ENCODE measurements at regions not wholly inside any gene's neighbourhood (a gene's known extent, or its start where the extent isn't known, plus 50 kb on each side); places are given as distances from the start of the nearest gene placed in this dataset.

- intact Hi-C loops (cut with micrococcal nuclease) = no loop called here
- Mint-ChIP-seq H3K27ac (peak overlapping the region in 1 of 9 donors; percentile 54), H3K27me3 (no peaks in the 10 kb centered on the region), H3K9me3 (no peaks in the 10 kb centered on the region), H3K4me1 (peaks cover 0 to 73% (median 28%) of the 10 kb centered on the region in 7 donors), H3K4me3 (no peak overlapping the region), H3K36me3 (peaks cover 0 to 19% (median 0%) of the 10 kb centered on the region in 5 donors)
- Histone ChIP-seq H3K27me3 (ENCODE audit: control insufficient read depth in 2 of 2, insufficient read depth in 2 of 2, low read length in 2 of 2) (no peaks in the 10 kb centered on the region), H3K27ac (ENCODE audit: low read depth, low read length) (no peak overlapping the region), H3K4me3 (ENCODE audit: low read length) (no peak overlapping the region), H3K36me3 (ENCODE audit: control insufficient read depth in 2 of 3, insufficient read depth in 3 of 3, low read length in 3 of 3) (peaks cover 0 to 2% (median 0%) of the 10 kb centered on the region in 3 experiments), H3K4me1 (ENCODE audit: control insufficient read depth in 2 of 2, insufficient read depth in 2 of 2, low read length in 2 of 2) (peaks cover 0 to 3% of the 10 kb centered on the region in 2 donors), H3K9me3 (ENCODE audit: control insufficient read depth in 2 of 3, low read length in 3 of 3) (no peaks in the 10 kb centered on the region)
- ChIA-PET POLR2A (interaction anchor here (0.7 to 1.4 kb wide), 2 partner anchors 9 to 986 kb away, joined by 3 read pairs; no protein-coding TSS in a partner anchor), CTCF (no interaction called here)
- DNase-seq (no peak), ATAC-seq (no peak)
Measured at GRCh38 chrY:19577250-19577649, 167.3 kb downstream of the KDM5D start.

GRCh38 chrY:19574939-19575338, 169.6 kb downstream of the KDM5D start:
- no peak overlapping the region for H3K27ac ChIP-seq (ENCODE audit: low read depth, low read length)
- no peaks in the 10 kb centered on the region for H3K27me3 ChIP-seq (ENCODE audit: control insufficient read depth in 2 of 2, insufficient read depth in 2 of 2, low read length in 2 of 2)
- no peaks in the 10 kb centered on the region for H3K9me3 Mint-ChIP-seq
- H3K27ac Mint-ChIP-seq = no peak overlapping the region
- no peaks in the 10 kb centered on the region for H3K27me3 Mint-ChIP-seq
- no peak for ATAC-seq
- H3K4me3 Mint-ChIP-seq = no peak overlapping the region
- H3K4me1 Mint-ChIP-seq = peaks cover 0 to 75% (median 26%) of the 10 kb centered on the region in 7 donors
- no peaks in the 10 kb centered on the region for H3K9me3 ChIP-seq (ENCODE audit: control insufficient read depth in 2 of 3, low read length in 3 of 3)
- intact Hi-C loops (cut with micrococcal nuclease) = loop anchor here in 1 of 2 donors (1.0 kb wide), 1 partner anchor 8 kb away; no protein-coding TSS in a partner anchor
- peaks cover 0 to 21% (median 0%) of the 10 kb centered on the region in 5 donors for H3K36me3 Mint-ChIP-seq
- no peak overlapping the region for H3K4me3 ChIP-seq (ENCODE audit: low read length)
- ChIA-PET POLR2A (interaction anchor here (1.5 kb wide), 1 partner anchor 8 kb away, joined by 3 read pairs; no protein-coding TSS in a partner anchor), CTCF (no interaction called here)
- DNase-seq = no peak
- peaks cover 10 to 20% of the 10 kb centered on the region in 2 donors for H3K4me1 ChIP-seq (ENCODE audit: control insufficient read depth in 2 of 2, insufficient read depth in 2 of 2, low read length in 2 of 2)
- H3K36me3 ChIP-seq (ENCODE audit: control insufficient read depth in 2 of 3, insufficient read depth in 3 of 3, low read length in 3 of 3) = peaks cover 0 to 2% (median 0%) of the 10 kb centered on the region in 3 experiments

GRCh38 chrY:19573646-19574045, 170.9 kb downstream of the KDM5D start:
- no peaks in the 10 kb centered on the region for H3K27me3 ChIP-seq (ENCODE audit: control insufficient read depth in 2 of 2, insufficient read depth in 2 of 2, low read length in 2 of 2)
- intact Hi-C loops (cut with micrococcal nuclease) = no loop called here
- H3K36me3 Mint-ChIP-seq = peaks cover 0 to 18% (median 0%) of the 10 kb centered on the region in 5 donors
- peaks cover 14 to 25% of the 10 kb centered on the region in 2 donors for H3K4me1 ChIP-seq (ENCODE audit: control insufficient read depth in 2 of 2, insufficient read depth in 2 of 2, low read length in 2 of 2)
- no peaks in the 10 kb centered on the region for H3K9me3 Mint-ChIP-seq
- ChIA-PET POLR2A (no interaction called here), CTCF (no interaction called here)
- H3K9me3 ChIP-seq (ENCODE audit: control insufficient read depth in 2 of 3, low read length in 3 of 3) = no peaks in the 10 kb centered on the region
- no peak overlapping the region for H3K4me3 ChIP-seq (ENCODE audit: low read length)
- H3K4me3 Mint-ChIP-seq = no peak overlapping the region
- DNase-seq (no peak), ATAC-seq (no peak)
- H3K27me3 Mint-ChIP-seq = no peaks in the 10 kb centered on the region
- no peak overlapping the region for H3K27ac Mint-ChIP-seq
- H3K36me3 ChIP-seq (ENCODE audit: control insufficient read depth in 2 of 3, insufficient read depth in 3 of 3, low read length in 3 of 3) = peaks cover 0 to 2% (median 0%) of the 10 kb centered on the region in 3 experiments
- no peak overlapping the region for H3K27ac ChIP-seq (ENCODE audit: low read depth, low read length)
- peaks cover 0 to 73% (median 27%) of the 10 kb centered on the region in 7 donors for H3K4me1 Mint-ChIP-seq

GRCh38 chrY:19570999-19571398, 173.5 kb downstream of the KDM5D start:
- Mint-ChIP-seq H3K9me3 (no peaks in the 10 kb centered on the region), H3K27ac (peak overlapping the region in 3 of 9 donors; percentile 38 to 100 (median 72)), H3K36me3 (peaks cover 0 to 14% (median 0%) of the 10 kb centered on the region in 5 donors), H3K4me3 (peak overlapping the region in 5 of 10 donors; percentile 67 to 93 (median 72)), H3K4me1 (peaks cover 0 to 71% (median 28%) of the 10 kb centered on the region in 7 donors), H3K27me3 (no peaks in the 10 kb centered on the region)
- ChIA-PET POLR2A (interaction anchor here (1.6 kb wide), 1 partner anchor 8 kb away, joined by 6 read pairs; no protein-coding TSS in a partner anchor), CTCF (no interaction called here)
- Histone ChIP-seq H3K27ac (ENCODE audit: low read depth, low read length) (no peak overlapping the region), H3K4me1 (ENCODE audit: control insufficient read depth in 2 of 2, insufficient read depth in 2 of 2, low read length in 2 of 2) (peaks cover 14 to 25% of the 10 kb centered on the region in 2 donors), H3K9me3 (ENCODE audit: control insufficient read depth in 2 of 3, low read length in 3 of 3) (no peaks in the 10 kb centered on the region), H3K36me3 (ENCODE audit: control insufficient read depth in 2 of 3, insufficient read depth in 3 of 3, low read length in 3 of 3) (no peaks in the 10 kb centered on the region), H3K27me3 (ENCODE audit: control insufficient read depth in 2 of 2, insufficient read depth in 2 of 2, low read length in 2 of 2) (no peaks in the 10 kb centered on the region), H3K4me3 (ENCODE audit: low read length) (peak overlapping the region; percentile 23)
- no peak for ATAC-seq
- DNase-seq = no peak
- intact Hi-C loops (cut with micrococcal nuclease) = no loop called here

- H3K4me3 Mint-ChIP-seq = peak overlapping the region in 5 of 10 donors; percentile 91 to 99 (median 93)
- peak overlapping the region in 5 of 9 donors; percentile 99 to 100 (median 99) for H3K27ac Mint-ChIP-seq
- H3K36me3 Mint-ChIP-seq = peaks cover 0 to 12% (median 0%) of the 10 kb centered on the region in 5 donors
- Histone ChIP-seq H3K4me3 (ENCODE audit: low read length) (peak overlapping the region; percentile 92), H3K27me3 (ENCODE audit: control insufficient read depth in 2 of 2, insufficient read depth in 2 of 2, low read length in 2 of 2) (no peaks in the 10 kb centered on the region), H3K9me3 (ENCODE audit: control insufficient read depth in 2 of 3, low read length in 3 of 3) (no peaks in the 10 kb centered on the region), H3K27ac (ENCODE audit: low read depth, low read length) (peak overlapping the region; percentile 90), H3K4me1 (ENCODE audit: control insufficient read depth in 2 of 2, insufficient read depth in 2 of 2, low read length in 2 of 2) (peaks cover 14 to 24% of the 10 kb centered on the region in 2 donors), H3K36me3 (ENCODE audit: control insufficient read depth in 2 of 3, insufficient read depth in 3 of 3, low read length in 3 of 3) (no peaks in the 10 kb centered on the region)
- no peaks in the 10 kb centered on the region for H3K9me3 Mint-ChIP-seq
- intact Hi-C loops (cut with micrococcal nuclease) = loop anchor here (1.0 to 10.0 kb wide), 15 partner anchors 7 to 1689 kb away; partner anchors contain the start of genes EIF1AY (in 2 of the 2) and KDM5D (in 2 of the 2)
- ChIA-PET POLR2A (interaction anchor here (0.7 to 3.4 kb wide), 22 partner anchors 10 to 1008 kb away, joined by 3 to 42 read pairs (median 4); partner anchors contain the start of genes EIF1AY and KDM5D), CTCF (interaction anchor here (0.6 to 1.4 kb wide), 4 partner anchors 66 to 1698 kb away, joined by 3 to 5 read pairs (median 4); no protein-coding TSS in a partner anchor)
- no peaks in the 10 kb centered on the region for H3K27me3 Mint-ChIP-seq
- peaks cover 0 to 49% (median 24%) of the 10 kb centered on the region in 7 donors for H3K4me1 Mint-ChIP-seq
- DNase-seq (no peak), ATAC-seq (no peak)
Measured at GRCh38 chrY:19567943-19568342, 176.6 kb downstream of the KDM5D start.

GRCh38 chrY:19567051-19567921, 177.2 kb downstream of the KDM5D start:
- no peaks in the 10 kb centered on the region for H3K27me3 ChIP-seq (ENCODE audit: control insufficient read depth in 2 of 2, insufficient read depth in 2 of 2, low read length in 2 of 2)
- H3K27ac ChIP-seq (ENCODE audit: low read depth, low read length) = peak overlapping the region; percentile 90
- peak overlapping the region; percentile 92 for H3K4me3 ChIP-seq (ENCODE audit: low read length)
- peak in 4 of 9 donors; percentile 55 to 85 (median 78) for DNase-seq
- ChIA-PET POLR2A (interaction anchor here (0.7 to 3.4 kb wide), 24 partner anchors 9 to 1009 kb away, joined by 3 to 42 read pairs (median 4); partner anchors contain the start of genes EIF1AY and KDM5D), CTCF (interaction anchor here (0.8 to 1.2 kb wide), 3 partner anchors 67 to 135 kb away, joined by 3 to 5 read pairs (median 3); no protein-coding TSS in a partner anchor)
- Mint-ChIP-seq H3K4me3 (peak overlapping the region in 5 of 10 donors; percentile 91 to 99 (median 93)), H3K4me1 (peaks cover 0 to 43% (median 20%) of the 10 kb centered on the region in 7 donors), H3K36me3 (peaks cover 0 to 10% (median 0%) of the 10 kb centered on the region in 5 donors), H3K27me3 (no peaks in the 10 kb centered on the region), H3K27ac (peak overlapping the region in 5 of 9 donors; percentile 99 to 100 (median 99)), H3K9me3 (no peaks in the 10 kb centered on the region)
- H3K4me1 ChIP-seq (ENCODE audit: control insufficient read depth in 2 of 2, insufficient read depth in 2 of 2, low read length in 2 of 2) = peaks cover 14 to 23% of the 10 kb centered on the region in 2 donors
- intact Hi-C loops (cut with micrococcal nuclease) = loop anchor here (1.0 to 10.0 kb wide), 14 partner anchors 8 to 1690 kb away; partner anchors contain the start of genes EIF1AY (in 2 of the 2) and KDM5D (in 2 of the 2)
- peak; percentile 89 for ATAC-seq
- H3K36me3 ChIP-seq (ENCODE audit: control insufficient read depth in 2 of 3, insufficient read depth in 3 of 3, low read length in 3 of 3) = no peaks in the 10 kb centered on the region
- H3K9me3 ChIP-seq (ENCODE audit: control insufficient read depth in 2 of 3, low read length in 3 of 3) = no peaks in the 10 kb centered on the region
